ENCODE measurements at regions not wholly inside any gene's neighbourhood (a gene's known extent, or its start where the extent isn't known, plus 50 kb on each side); places are given as distances from the start of the nearest gene placed in this dataset.

DNA sequence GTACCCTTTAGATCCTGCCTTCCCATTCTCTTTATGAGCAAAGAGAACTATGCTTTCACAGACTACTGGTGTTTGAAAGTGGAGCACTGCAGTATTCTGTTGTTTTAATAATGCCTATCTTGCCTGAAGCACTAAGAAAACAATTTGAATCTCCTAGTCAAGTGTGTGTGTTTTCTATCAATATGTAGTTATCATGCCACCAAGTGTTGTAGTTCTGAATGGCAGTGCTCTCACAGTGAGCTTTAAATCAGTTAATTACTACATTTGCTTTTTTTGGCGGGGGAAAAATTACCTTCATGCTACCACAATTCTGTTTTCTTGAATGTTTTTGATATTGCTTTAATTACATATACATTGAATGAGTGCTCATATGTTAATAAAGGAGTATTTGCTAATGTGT lies 143.6 kb upstream of the FAM47A start:
- TF ChIP-seq TBL1XR1 (IDR thresholded peaks at IDR 0.05; ENCODE audit: low read length in 2 of 2) (no peak), ZNF668 (CRISPR knock-in tag; IDR thresholded peaks at IDR 0.05) (no peak), NBN (IDR thresholded peaks at IDR 0.05; ENCODE audit: low read depth) (no peak), GTF2E2 (tag; IDR thresholded peaks at IDR 0.05) (no peak), NRF1 (conservative IDR thresholded peaks at IDR 0.05 in 1 of 2, IDR thresholded peaks at IDR 0.05 in 1 of 2) (no peak), PRPF4 (IDR thresholded peaks at IDR 0.05; ENCODE audit: insufficient read depth, low read depth, low read length, poor library complexity, severe bottlenecking) (no peak), LCOR (CRISPR knock-in tag; IDR thresholded peaks at IDR 0.05) (no peak), SMARCA5 (IDR thresholded peaks at IDR 0.05) (no peak)
- TF ChIP-seq, protein P1, sequence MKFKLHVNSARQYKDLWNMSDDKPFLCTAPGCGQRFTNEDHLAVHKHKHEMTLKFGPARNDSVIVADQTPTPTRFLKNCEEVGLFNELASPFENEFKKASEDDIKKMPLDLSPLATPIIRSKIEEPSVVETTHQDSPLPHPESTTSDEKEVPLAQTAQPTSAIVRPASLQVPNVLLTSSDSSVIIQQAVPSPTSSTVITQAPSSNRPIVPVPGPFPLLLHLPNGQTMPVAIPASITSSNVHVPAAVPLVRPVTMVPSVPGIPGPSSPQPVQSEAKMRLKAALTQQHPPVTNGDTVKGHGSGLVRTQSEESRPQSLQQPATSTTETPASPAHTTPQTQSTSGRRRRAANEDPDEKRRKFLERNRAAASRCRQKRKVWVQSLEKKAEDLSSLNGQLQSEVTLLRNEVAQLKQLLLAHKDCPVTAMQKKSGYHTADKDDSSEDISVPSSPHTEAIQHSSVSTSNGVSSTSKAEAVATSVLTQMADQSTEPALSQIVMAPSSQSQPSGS (CRISPR knock-in tag; IDR thresholded peaks at IDR 0.05), result no peak

Data from K562 (cell line).